ENCODE measurements at regions not wholly inside any gene's neighbourhood (a gene's known extent, or its start where the extent isn't known, plus 50 kb on each side); places are given as distances from the start of the nearest gene placed in this dataset.

GRCh38 chr5:178784391-178784790 lies 53.9 kb upstream of the ZNF354A start:
- no peak for DNase-seq
- Mint-ChIP-seq H3K27me3 (peaks cover 7% of the 10 kb centered on the region), H3K9me3 (no peaks in the 10 kb centered on the region), H3K36me3 (no peaks in the 10 kb centered on the region), H3K4me1 (no peaks in the 10 kb centered on the region), H3K27ac (no peak overlapping the region), H3K4me3 (no peak overlapping the region)

- no peak overlapping the region for H3K4me3 Mint-ChIP-seq
These were observed 51.5 kb upstream of the ZNF354A start for GRCh38 chr5:178781936-178782335.

DNA sequence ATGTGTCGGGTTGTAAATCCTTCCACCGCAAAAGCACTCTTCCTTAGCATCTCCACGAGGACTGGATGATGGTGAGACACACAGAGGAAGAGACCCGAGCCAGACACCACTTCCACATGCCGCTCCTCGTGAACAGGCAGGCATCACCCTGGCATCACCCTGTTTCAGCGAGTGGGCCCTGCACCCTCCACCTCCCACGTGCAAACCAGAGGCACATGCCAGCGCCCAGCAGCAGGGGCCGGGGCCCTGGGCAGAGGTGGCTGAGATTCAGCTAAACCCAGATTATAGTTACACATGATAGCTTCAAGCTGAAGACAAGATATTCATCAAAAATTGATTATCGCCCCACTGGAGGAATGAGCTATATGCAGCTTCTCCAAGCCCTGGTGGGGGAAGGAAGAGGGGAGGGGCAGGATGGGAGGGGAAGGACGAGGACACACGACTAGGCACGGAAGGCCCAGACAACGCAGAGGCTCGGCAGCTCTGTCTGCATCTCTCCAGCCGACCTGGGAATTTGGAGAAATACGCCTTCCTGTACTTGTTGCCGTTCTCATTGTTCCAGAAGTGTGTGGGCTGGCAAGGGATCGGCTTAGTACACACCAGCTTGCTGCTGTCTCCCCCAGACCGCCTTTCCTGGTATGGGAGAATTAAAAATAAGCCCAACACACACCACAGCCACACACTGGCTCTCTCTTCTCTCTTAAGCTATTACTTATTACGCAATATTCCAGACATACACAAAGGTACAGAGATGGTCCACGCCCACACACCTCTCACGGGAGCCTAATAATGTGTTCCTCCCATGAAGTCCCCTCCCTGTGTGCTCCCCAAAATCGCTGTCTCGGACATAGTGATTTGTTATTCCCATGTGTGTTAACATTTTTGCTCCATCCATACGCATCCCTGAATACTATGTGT lies 50.4 kb upstream of the ZNF354A start:
- peaks cover 4% of the 10 kb centered on the region for H3K27me3 Mint-ChIP-seq
- peaks cover 4% of the 10 kb centered on the region for H3K4me1 Mint-ChIP-seq
- H3K4me3 Mint-ChIP-seq = no peak overlapping the region
- no peaks in the 10 kb centered on the region for H3K9me3 Mint-ChIP-seq
- H3K36me3 Mint-ChIP-seq = no peaks in the 10 kb centered on the region
- H3K27ac Mint-ChIP-seq = no peak overlapping the region
- DNase-seq = no peak

More at GRCh38 chr5:178781936-178782335, 51.5 kb upstream of the ZNF354A start:
- no peak for DNase-seq
- Mint-ChIP-seq H3K36me3 (no peaks in the 10 kb centered on the region), H3K4me1 (peaks cover 4% of the 10 kb centered on the region), H3K9me3 (no peaks in the 10 kb centered on the region), H3K27me3 (peaks cover 4% of the 10 kb centered on the region), H3K27ac (no peak overlapping the region)
